ENCODE measurements at regions not wholly inside any gene's neighbourhood (a gene's known extent, or its start where the extent isn't known, plus 50 kb on each side); places are given as distances from the start of the nearest gene placed in this dataset.
"Not testable (repeated sequence)": the region's sequence is repeated elsewhere in the genome, so short reads cannot be mapped to it uniquely, and the experiment has no call there.

DNA sequence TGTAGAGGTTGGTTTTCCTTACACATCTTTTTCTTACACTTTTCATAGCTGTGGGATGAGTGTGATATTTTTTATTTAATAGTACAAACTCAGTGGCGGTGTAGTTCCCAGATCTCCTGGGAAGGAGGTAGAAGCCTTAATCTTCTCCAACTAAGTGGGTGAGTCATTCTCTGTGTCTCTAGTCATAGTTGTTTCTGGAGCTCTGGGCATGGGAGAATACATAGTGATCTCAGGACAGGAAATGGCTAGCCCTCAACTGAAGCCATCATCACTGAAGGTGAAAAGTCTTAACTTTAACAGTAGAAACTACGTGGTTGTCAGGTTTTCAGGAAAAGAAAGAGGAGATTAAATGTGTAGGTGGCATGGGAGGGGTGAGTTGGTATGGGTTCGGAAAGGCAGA lies 319.4 kb upstream of the FZD8 start:
- ATAC-seq (no peak), DNase-seq (no peak), FAIRE-seq (no peak)
- intact Hi-C loops (cut with DNase I): no loop called here
- Histone ChIP-seq H3K36me3 (no peaks in the 10 kb centered on the region), H3K4me1 (no peaks in the 10 kb centered on the region), H3K4me3 (no peak overlapping the region), H3K27me3 (no peaks in the 10 kb centered on the region), H3K27ac (no peak overlapping the region), H3K9me3 (no peaks in the 10 kb centered on the region)
- 77 to 85% methylated on average over 3 of the region's 3 CpGs for WGBS, 2 donors
- TF ChIP-seq, protein P1, sequence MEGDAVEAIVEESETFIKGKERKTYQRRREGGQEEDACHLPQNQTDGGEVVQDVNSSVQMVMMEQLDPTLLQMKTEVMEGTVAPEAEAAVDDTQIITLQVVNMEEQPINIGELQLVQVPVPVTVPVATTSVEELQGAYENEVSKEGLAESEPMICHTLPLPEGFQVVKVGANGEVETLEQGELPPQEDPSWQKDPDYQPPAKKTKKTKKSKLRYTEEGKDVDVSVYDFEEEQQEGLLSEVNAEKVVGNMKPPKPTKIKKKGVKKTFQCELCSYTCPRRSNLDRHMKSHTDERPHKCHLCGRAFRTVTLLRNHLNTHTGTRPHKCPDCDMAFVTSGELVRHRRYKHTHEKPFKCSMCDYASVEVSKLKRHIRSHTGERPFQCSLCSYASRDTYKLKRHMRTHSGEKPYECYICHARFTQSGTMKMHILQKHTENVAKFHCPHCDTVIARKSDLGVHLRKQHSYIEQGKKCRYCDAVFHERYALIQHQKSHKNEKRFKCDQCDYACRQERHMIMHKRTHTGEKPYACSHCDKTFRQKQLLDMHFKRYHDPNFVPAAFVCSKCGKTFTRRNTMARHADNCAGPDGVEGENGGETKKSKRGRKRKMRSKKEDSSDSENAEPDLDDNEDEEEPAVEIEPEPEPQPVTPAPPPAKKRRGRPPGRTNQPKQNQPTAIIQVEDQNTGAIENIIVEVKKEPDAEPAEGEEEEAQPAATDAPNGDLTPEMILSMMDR (IDR thresholded peaks at IDR 0.05): no peak

DNA sequence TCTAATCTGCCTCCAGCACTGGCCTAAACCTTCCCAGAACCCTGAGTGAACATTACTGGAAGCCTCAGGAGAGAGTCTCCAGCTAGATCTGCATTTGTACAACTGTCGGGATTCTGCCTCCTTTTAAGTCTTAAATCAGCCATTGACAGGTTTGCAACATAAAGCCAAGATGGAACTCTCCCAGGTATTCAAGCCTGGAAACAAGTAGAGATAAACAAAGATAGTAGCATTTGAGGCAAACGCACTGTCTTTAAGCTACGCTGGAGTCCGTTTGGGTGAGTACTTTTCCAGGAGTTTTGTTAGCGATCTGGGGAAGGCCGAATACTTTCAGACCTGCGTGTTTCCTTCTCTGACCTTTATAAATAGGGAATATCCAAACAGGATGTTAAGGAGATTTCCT lies 317.2 kb upstream of the FZD8 start:
- TF ChIP-seq, protein P1 (IDR thresholded peaks at IDR 0.05): no peak
- no peak for DNase-seq
- Histone ChIP-seq H3K4me3 (no peak overlapping the region), H3K9me3 (no peaks in the 10 kb centered on the region), H3K27me3 (no peaks in the 10 kb centered on the region), H3K4me1 (no peaks in the 10 kb centered on the region), H3K27ac (no peak overlapping the region), H3K36me3 (no peaks in the 10 kb centered on the region)
- WGBS, 2 donors: 56 to 62% methylated on average over 7 of the region's 7 CpGs
- intact Hi-C loops (cut with DNase I): no loop called here
- no peak for FAIRE-seq
- ATAC-seq: no peak

DNA sequence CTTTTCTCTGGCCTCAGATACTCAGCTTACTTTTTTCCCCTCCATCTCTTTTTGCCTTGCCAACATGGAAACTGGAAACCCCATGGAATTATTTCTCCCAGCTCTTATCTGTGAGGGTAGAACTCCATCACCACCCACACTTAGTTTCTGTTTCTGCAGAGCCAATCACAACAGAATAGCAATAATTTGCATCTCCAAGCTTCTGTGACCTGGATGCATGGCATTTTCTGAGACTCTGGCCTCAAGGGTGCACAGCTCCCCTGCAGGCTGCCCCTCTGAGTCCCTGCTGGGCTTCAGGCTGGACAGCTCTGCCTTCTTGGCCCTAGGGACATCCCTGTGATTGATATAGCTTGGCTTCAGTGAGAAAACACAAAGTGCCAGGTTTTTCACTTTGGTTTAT lies 316.5 kb upstream of the FZD8 start:
- ATAC-seq; H3K4me1 ChIP-seq; FAIRE-seq; H3K9me3 ChIP-seq; H3K4me3 ChIP-seq; intact Hi-C loops (cut with DNase I); H3K27ac ChIP-seq; DNase-seq; H3K36me3 ChIP-seq; H3K27me3 ChIP-seq: not testable (repeated sequence)

DNA sequence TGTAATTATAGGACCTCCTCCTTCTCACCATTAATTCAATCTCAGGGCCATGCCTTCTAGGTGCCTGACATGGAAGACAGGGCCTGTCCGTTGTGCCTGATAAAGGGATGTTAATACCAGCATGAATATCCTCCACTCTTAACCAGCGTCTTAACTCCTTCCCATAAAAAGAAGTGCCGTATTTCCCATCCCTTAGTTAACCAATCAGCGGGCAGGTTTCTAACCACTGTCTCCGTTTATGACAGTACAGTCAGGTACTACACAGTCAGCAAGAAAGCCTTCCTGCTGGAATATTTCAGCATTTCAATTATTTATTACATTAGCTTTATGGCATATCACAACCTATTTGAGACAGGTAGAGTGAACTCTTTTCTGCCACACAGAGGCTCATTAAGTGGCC lies 308.6 kb upstream of the FZD8 start:
- TF ChIP-seq, protein P1 (IDR thresholded peaks at IDR 0.05): no peak
- DNase-seq (no peak), FAIRE-seq (no peak), ATAC-seq (no peak)
- H3K4me1 ChIP-seq: no peaks in the 10 kb centered on the region
- H3K27me3 ChIP-seq: no peaks in the 10 kb centered on the region
- H3K27ac ChIP-seq: no peak overlapping the region
- H3K4me3 ChIP-seq: no peak overlapping the region
- H3K9me3 ChIP-seq: no peaks in the 10 kb centered on the region
- intact Hi-C loops (cut with DNase I): no loop called here
- H3K36me3 ChIP-seq: no peaks in the 10 kb centered on the region
- WGBS, 2 donors: 76 to 87% methylated on average over 5 of the region's 5 CpGs

DNA sequence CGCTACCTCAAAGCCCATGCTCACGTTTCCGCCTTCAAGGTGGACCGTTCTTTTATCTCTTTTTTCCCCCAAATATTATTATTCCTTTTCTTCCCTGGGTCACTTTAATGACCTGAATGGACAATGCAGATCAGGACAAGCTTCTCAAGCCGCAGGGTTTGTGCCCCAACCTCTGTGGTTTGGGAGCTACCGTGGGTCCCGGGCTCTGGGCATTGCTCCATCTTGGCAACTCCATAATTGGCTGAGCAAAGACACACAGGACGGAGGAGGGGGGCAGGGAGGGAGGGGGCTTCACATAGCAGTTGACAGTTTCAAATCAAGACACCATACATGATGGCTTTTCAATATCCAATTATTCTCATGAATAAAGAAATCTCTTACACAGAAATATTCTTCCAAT lies 308.1 kb upstream of the FZD8 start:
- Histone ChIP-seq H3K4me3 (no peak overlapping the region), H3K27ac (no peak overlapping the region), H3K4me1 (no peaks in the 10 kb centered on the region), H3K27me3 (no peaks in the 10 kb centered on the region), H3K9me3 (no peaks in the 10 kb centered on the region), H3K36me3 (no peaks in the 10 kb centered on the region)
- ATAC-seq (no peak), FAIRE-seq (no peak), DNase-seq (no peak)
- 58 to 59% methylated on average over 8 of the region's 8 CpGs for whole genome bisulfite sequencing, 2 donors
- TF ChIP-seq, protein P1 (IDR thresholded peaks at IDR 0.05): no peak
- intact Hi-C loops (cut with DNase I): no loop called here

DNA sequence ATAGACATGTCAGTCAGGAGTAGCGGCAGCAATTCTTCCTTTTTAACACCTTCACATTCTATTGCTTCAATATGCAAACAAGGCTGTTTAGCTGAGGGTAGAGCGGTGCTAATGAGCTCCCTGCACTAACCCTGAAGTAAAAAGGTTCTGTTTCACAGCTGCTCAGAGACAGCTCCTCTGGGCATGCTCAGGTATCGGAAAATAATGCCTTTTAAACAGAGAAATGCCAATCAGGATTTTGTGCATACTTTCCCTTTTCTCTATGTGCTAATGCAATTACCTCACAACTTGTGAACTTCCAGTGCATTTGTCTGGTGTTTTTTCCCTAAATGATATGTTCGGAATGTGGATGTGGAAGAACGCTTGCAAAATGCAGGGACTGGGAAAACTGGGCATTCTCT lies 307.7 kb upstream of the FZD8 start:
- intact Hi-C loops (cut with DNase I): no loop called here
- H3K36me3 ChIP-seq: no peaks in the 10 kb centered on the region
- H3K4me1 ChIP-seq: no peaks in the 10 kb centered on the region
- DNase-seq (no peak), ATAC-seq (no peak), FAIRE-seq (no peak)
- no peaks in the 10 kb centered on the region for H3K27me3 ChIP-seq
- TF ChIP-seq, protein P1 (IDR thresholded peaks at IDR 0.05): no peak
- WGBS, 2 donors: 43 to 58% methylated on average over 5 of the region's 5 CpGs
- no peaks in the 10 kb centered on the region for H3K9me3 ChIP-seq
- H3K27ac ChIP-seq: no peak overlapping the region
- no peak overlapping the region for H3K4me3 ChIP-seq
